Liver (tissue), 3 donors: ENCODE measurements at regions not wholly inside any gene's neighbourhood (a gene's known extent, or its start where the extent isn't known, plus 50 kb on each side); places are given as distances from the start of the nearest gene placed in this dataset.

Source experiments
- JUND ChIP-seq, 2 donors: IDR thresholded peaks; 2 replicates each; pipeline ENCODE4 v1.6.1; 2016; ENCODE audit warnings: antibody characterized with exemption in 2 of 2
- NR2F2 ChIP-seq: IDR thresholded peaks from 2 replicates; pipeline ENCODE4 v1.6.1; 2016; ENCODE audit warnings: antibody characterized with exemption
- RAD21 ChIP-seq, 2 donors: IDR thresholded peaks; 2 replicates each; pipeline ENCODE4 v1.6.1; 2016; ENCODE audit warnings: antibody characterized with exemption in 2 of 2, mild to moderate bottlenecking in 2 of 2
- SP1 ChIP-seq: IDR thresholded peaks from 2 replicates; pipeline ENCODE4 v1.6.1; 2018; ENCODE audit warnings: antibody characterized with exemption, mild to moderate bottlenecking
- TAF1 ChIP-seq: conservative IDR thresholded peaks from 2 replicates; pipeline ENCODE4 v1.6.1; 2016; ENCODE audit warnings: antibody characterized with exemption, mild to moderate bottlenecking
- YY1 ChIP-seq: IDR thresholded peaks from 2 replicates; pipeline ENCODE4 v1.6.1; 2016; ENCODE audit warnings: antibody characterized with exemption, mild to moderate bottlenecking
- TF ChIP-seq, protein P1 (sequence below): fragments of 150-350 bp; IDR thresholded peaks from 2 replicates; pipeline ENCODE4 v1.5.1; 2017; ENCODE audit warnings: improper control_type of control experiment, low read depth, low read length; ENCODE audit not compliant: missing input control
- TF ChIP-seq, protein P2 (sequence below): IDR thresholded peaks from 2 replicates; pipeline ENCODE4 v1.6.1; 2016; ENCODE audit warnings: antibody characterized with exemption, mild to moderate bottlenecking
- TF ChIP-seq, protein P3 (sequence below): IDR thresholded peaks from 2 replicates; pipeline ENCODE4 v1.6.1; 2016; ENCODE audit warnings: antibody characterized with exemption
- TF ChIP-seq, protein P4 (sequence below): IDR thresholded peaks from 2 replicates; pipeline ENCODE4 v1.6.1; 2016; ENCODE audit warnings: antibody characterized with exemption
- donor health status: healthy.
- donor health status: healthy.

DNA sequence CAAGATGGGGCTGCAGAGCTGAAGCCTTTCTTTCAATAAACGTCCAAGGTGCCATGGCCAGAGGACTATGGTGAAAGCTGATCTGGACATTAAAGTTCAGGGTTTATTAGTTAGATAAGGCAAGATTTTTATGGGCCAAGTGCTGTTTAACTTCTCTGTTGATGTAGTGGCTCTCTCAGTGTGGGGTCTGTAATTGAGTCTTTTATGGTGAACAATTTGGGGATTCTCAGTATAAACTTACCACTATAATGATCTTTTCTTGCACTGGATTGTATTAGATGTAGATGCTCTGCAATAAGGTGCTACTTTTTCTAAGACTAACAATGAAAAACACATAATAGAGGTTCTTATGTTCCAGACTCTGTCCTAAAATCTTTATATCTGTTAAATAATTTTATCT lies 190.1 kb upstream of the KLF12 start:
- TF ChIP-seq, protein P1, sequence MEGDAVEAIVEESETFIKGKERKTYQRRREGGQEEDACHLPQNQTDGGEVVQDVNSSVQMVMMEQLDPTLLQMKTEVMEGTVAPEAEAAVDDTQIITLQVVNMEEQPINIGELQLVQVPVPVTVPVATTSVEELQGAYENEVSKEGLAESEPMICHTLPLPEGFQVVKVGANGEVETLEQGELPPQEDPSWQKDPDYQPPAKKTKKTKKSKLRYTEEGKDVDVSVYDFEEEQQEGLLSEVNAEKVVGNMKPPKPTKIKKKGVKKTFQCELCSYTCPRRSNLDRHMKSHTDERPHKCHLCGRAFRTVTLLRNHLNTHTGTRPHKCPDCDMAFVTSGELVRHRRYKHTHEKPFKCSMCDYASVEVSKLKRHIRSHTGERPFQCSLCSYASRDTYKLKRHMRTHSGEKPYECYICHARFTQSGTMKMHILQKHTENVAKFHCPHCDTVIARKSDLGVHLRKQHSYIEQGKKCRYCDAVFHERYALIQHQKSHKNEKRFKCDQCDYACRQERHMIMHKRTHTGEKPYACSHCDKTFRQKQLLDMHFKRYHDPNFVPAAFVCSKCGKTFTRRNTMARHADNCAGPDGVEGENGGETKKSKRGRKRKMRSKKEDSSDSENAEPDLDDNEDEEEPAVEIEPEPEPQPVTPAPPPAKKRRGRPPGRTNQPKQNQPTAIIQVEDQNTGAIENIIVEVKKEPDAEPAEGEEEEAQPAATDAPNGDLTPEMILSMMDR, result no peak
- TF ChIP-seq YY1 (no peak), TAF1 (no peak), RAD21 (IDR thresholded peaks at IDR 0.05) (no peak), SP1 (no peak), NR2F2 (no peak), JUND (IDR thresholded peaks at IDR 0.05) (no peak)
- TF ChIP-seq, protein P2, sequence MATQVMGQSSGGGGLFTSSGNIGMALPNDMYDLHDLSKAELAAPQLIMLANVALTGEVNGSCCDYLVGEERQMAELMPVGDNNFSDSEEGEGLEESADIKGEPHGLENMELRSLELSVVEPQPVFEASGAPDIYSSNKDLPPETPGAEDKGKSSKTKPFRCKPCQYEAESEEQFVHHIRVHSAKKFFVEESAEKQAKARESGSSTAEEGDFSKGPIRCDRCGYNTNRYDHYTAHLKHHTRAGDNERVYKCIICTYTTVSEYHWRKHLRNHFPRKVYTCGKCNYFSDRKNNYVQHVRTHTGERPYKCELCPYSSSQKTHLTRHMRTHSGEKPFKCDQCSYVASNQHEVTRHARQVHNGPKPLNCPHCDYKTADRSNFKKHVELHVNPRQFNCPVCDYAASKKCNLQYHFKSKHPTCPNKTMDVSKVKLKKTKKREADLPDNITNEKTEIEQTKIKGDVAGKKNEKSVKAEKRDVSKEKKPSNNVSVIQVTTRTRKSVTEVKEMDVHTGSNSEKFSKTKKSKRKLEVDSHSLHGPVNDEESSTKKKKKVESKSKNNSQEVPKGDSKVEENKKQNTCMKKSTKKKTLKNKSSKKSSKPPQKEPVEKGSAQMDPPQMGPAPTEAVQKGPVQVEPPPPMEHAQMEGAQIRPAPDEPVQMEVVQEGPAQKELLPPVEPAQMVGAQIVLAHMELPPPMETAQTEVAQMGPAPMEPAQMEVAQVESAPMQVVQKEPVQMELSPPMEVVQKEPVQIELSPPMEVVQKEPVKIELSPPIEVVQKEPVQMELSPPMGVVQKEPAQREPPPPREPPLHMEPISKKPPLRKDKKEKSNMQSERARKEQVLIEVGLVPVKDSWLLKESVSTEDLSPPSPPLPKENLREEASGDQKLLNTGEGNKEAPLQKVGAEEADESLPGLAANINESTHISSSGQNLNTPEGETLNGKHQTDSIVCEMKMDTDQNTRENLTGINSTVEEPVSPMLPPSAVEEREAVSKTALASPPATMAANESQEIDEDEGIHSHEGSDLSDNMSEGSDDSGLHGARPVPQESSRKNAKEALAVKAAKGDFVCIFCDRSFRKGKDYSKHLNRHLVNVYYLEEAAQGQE, result no peak
- TF ChIP-seq, protein P3, sequence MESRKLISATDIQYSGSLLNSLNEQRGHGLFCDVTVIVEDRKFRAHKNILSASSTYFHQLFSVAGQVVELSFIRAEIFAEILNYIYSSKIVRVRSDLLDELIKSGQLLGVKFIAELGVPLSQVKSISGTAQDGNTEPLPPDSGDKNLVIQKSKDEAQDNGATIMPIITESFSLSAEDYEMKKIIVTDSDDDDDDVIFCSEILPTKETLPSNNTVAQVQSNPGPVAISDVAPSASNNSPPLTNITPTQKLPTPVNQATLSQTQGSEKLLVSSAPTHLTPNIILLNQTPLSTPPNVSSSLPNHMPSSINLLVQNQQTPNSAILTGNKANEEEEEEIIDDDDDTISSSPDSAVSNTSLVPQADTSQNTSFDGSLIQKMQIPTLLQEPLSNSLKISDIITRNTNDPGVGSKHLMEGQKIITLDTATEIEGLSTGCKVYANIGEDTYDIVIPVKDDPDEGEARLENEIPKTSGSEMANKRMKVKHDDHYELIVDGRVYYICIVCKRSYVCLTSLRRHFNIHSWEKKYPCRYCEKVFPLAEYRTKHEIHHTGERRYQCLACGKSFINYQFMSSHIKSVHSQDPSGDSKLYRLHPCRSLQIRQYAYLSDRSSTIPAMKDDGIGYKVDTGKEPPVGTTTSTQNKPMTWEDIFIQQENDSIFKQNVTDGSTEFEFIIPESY, result no peak
- TF ChIP-seq, protein P4, sequence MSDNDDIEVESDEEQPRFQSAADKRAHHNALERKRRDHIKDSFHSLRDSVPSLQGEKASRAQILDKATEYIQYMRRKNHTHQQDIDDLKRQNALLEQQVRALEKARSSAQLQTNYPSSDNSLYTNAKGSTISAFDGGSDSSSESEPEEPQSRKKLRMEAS, result no peak
